Testis (tissue), 2 donors: ENCODE measurements at regions not wholly inside any gene's neighbourhood (a gene's known extent, or its start where the extent isn't known, plus 50 kb on each side); places are given as distances from the start of the nearest gene placed in this dataset.

ENCODE experiments used
- DNase-seq: peaks from one replicate; pipeline ENCODE4 v3.0.0-alpha.2; 2019
- H3K27ac ChIP-seq, 2 donors: fragments of 200-600 bp; sonication (generic); one replicate each; pipeline ENCODE4 v1.5.1; 2019
- H3K27me3 ChIP-seq: fragments of 200-600 bp; sonication (generic); one replicate; pipeline ENCODE4 v1.5.1; 2019
- H3K36me3 ChIP-seq: fragments of 200-600 bp; sonication (generic); one replicate; pipeline ENCODE4 v1.5.1; 2017; ENCODE audit warnings: low read depth; ENCODE audit errors: missing control alignments
- H3K4me1 ChIP-seq: fragments of 200-600 bp; sonication (generic); one replicate; pipeline ENCODE4 v1.5.1; 2019
- H3K4me3 ChIP-seq, 2 donors: fragments of 200-600 bp; sonication (generic); one replicate each; pipeline ENCODE4 v1.5.1; 2017 to 2019
- H3K9me3 ChIP-seq: fragments of 200-600 bp; sonication (generic); one replicate; pipeline ENCODE4 v1.5.1; 2017
- POLR2A ChIP-seq: fragments of 450-650 bp; IDR thresholded peaks from one replicate; pipeline ENCODE4 v1.6.1; 2017; ENCODE audit warnings: antibody characterized with exemption, mild to moderate bottlenecking, moderate library complexity
- WGBS, 2 donors: methylation state at CpG; one replicate each; pipeline ENCODE4 v1.1.5; 2018; 5-methylcytosine and 5-hydroxymethylcytosine counted together
- intact Hi-C: fragments of 100-400 bp; cut with DNase I; formaldehyde crosslinking; loops from one replicate; pipeline ENCODE4 v1.15.1; 2023; ENCODE audit warnings: low total_unique reads
- TF ChIP-seq, protein P1 (sequence below), 3 experiments: fragments of 450-650 bp in 2 of 3; fragments of 200-600 bp in 1 of 3; sonication (generic) in 1 of 3; IDR thresholded peaks; one replicate each; pipeline ENCODE4 v1.5.1; 2016 to 2019; ENCODE audit warnings: antibody characterized with exemption in 3 of 3, mild to moderate bottlenecking in 2 of 3, moderate library complexity in 1 of 3

GRCh38 chr2:198441901-198442300 lies 637.5 kb downstream of the PLCL1 start:
- H3K4me1 ChIP-seq, result no peaks in the 10 kb centered on the region
- no peak overlapping the region for H3K4me3 ChIP-seq
- DNase-seq, result no peak
- TF ChIP-seq, protein P1, sequence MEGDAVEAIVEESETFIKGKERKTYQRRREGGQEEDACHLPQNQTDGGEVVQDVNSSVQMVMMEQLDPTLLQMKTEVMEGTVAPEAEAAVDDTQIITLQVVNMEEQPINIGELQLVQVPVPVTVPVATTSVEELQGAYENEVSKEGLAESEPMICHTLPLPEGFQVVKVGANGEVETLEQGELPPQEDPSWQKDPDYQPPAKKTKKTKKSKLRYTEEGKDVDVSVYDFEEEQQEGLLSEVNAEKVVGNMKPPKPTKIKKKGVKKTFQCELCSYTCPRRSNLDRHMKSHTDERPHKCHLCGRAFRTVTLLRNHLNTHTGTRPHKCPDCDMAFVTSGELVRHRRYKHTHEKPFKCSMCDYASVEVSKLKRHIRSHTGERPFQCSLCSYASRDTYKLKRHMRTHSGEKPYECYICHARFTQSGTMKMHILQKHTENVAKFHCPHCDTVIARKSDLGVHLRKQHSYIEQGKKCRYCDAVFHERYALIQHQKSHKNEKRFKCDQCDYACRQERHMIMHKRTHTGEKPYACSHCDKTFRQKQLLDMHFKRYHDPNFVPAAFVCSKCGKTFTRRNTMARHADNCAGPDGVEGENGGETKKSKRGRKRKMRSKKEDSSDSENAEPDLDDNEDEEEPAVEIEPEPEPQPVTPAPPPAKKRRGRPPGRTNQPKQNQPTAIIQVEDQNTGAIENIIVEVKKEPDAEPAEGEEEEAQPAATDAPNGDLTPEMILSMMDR (IDR thresholded peaks at IDR 0.05), result no peak
- TF ChIP-seq POLR2A, result no peak
- intact Hi-C loops, result no loop called here
- no peaks in the 10 kb centered on the region for H3K9me3 ChIP-seq
- no peaks in the 10 kb centered on the region for H3K36me3 ChIP-seq
- no peaks in the 10 kb centered on the region for H3K27me3 ChIP-seq
- H3K27ac ChIP-seq, result no peak overlapping the region

GRCh38 chr2:198441246-198441645 lies 636.9 kb downstream of the PLCL1 start:
- H3K27ac ChIP-seq, result no peak overlapping the region
- no peaks in the 10 kb centered on the region for H3K36me3 ChIP-seq
- H3K4me3 ChIP-seq, result no peak overlapping the region
- no peak for DNase-seq
- intact Hi-C loops, result no loop called here
- H3K27me3 ChIP-seq, result no peaks in the 10 kb centered on the region
- TF ChIP-seq, protein P1 (IDR thresholded peaks at IDR 0.05), result no peak
- WGBS, 2 donors, result 75 to 88% methylated on average over 1 of the region's 1 CpG
- H3K4me1 ChIP-seq, result no peaks in the 10 kb centered on the region
- H3K9me3 ChIP-seq, result no peaks in the 10 kb centered on the region

DNA sequence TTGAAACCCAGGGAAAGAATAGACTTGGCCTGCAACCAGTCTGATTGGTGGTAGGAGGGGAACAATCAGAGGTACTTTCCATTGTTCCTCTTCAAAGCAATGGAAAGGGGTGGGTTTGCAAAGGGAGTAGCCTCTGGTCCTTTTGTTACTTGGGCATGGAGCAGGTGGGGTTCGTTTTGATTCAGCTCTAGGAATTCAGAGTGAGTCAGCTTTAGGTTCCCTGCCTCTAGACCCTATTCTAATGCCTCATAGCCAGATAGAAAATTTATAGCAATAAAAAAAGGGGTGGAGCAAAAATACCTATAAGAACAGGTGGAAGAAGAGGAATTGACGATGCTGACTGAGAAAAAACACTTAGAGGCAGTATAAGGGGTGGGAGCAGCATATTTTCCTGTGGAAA lies 636.4 kb downstream of the PLCL1 start:
- 61 to 69% methylated on average over 2 of the region's 2 CpGs for WGBS, 2 donors
- no peaks in the 10 kb centered on the region for H3K4me1 ChIP-seq
- no peak for TF ChIP-seq POLR2A
- TF ChIP-seq, protein P1 (IDR thresholded peaks at IDR 0.05), result no peak
- H3K4me3 ChIP-seq, result no peak overlapping the region
- intact Hi-C loops, result no loop called here
- no peaks in the 10 kb centered on the region for H3K9me3 ChIP-seq
- DNase-seq, result no peak
- no peak overlapping the region for H3K27ac ChIP-seq
- no peaks in the 10 kb centered on the region for H3K36me3 ChIP-seq
- no peaks in the 10 kb centered on the region for H3K27me3 ChIP-seq

DNA sequence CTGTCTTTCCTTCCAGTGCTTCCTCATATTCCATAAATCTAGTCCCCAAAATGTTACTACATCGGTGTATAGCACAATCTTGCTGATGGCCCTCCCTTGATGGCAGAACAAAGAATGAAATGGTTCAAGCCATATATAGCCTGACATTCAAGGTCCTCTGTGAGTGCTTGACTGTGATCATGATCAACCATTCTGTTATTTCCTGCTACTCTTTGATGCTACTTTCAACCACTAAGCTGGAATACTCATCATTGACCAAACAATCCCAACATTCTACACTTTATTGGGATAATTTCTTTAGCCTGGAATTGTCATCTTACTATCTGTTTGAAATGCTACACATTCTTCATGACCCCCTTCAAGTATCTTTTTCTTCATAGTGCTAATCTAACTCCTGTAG lies 633.9 kb downstream of the PLCL1 start:
- H3K4me1 ChIP-seq, result no peaks in the 10 kb centered on the region
- TF ChIP-seq, protein P1 (IDR thresholded peaks at IDR 0.05), result no peak
- no peak for TF ChIP-seq POLR2A
- H3K27me3 ChIP-seq, result no peaks in the 10 kb centered on the region

DNA sequence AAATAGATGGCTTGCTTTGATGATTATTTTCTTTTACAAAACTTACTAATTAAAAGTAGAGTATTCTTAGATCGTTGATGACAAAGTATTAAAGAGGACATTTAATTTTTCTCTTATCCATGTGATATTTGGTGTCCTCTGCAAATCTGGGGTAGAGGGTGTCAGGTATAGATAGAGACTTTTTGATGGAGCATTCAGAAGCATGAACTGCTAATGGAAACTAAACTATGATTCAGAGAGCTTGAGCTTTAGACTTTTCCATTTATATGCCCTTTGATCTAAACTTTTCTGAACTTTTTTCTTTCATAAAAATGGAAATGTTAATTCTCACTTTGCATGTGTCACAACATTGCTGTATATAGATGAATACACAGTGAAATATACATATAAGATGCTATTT lies 619.7 kb downstream of the PLCL1 start:
- Histone ChIP-seq H3K27me3 (no peaks in the 10 kb centered on the region), H3K4me3 (no peak overlapping the region), H3K27ac (no peak overlapping the region), H3K9me3 (no peaks in the 10 kb centered on the region), H3K36me3 (no peaks in the 10 kb centered on the region), H3K4me1 (no peaks in the 10 kb centered on the region)
- intact Hi-C loops, result no loop called here
- WGBS, 2 donors, result 79 to 90% methylated on average over 1 of the region's 1 CpG
- TF ChIP-seq, protein P1 (IDR thresholded peaks at IDR 0.05), result no peak
- no peak for TF ChIP-seq POLR2A
- DNase-seq, result no peak

More for the DNA sequence above, 633.9 kb downstream of the PLCL1 start:
- intact Hi-C loops, result no loop called here
- DNase-seq, result no peak
- 84 to 97% methylated on average over 1 of the region's 1 CpG for WGBS, 2 donors
- Histone ChIP-seq H3K4me3 (no peak overlapping the region), H3K9me3 (no peaks in the 10 kb centered on the region), H3K27ac (no peak overlapping the region), H3K36me3 (no peaks in the 10 kb centered on the region)
